ENCODE measurements at regions not wholly inside any gene's neighbourhood (a gene's known extent, or its start where the extent isn't known, plus 50 kb on each side); places are given as distances from the start of the nearest gene placed in this dataset.

DNA sequence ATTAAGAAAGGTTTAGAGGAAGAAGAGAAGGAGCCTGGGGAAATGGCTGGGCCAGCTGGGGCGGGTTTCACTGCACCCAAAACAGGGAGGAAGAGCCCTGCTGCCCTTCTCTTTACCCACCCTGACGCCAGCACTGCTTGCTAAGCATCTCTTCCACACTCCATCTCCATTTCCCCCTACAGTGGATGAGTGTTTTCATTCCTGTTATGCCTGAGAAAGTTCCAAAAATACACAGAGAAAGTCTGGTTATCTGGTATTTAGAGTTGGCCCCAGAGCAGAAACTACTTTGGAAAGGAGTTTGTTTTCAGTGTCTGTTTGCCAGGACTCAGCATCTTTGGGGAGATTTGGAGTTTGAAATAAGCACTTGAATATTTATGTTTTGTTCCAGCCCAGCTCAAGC is 451.0 kb downstream of the SLC4A3 start:
- Histone ChIP-seq H3F3A (ENCODE audit: insufficient read depth, low read length, poor library complexity, severe bottlenecking) (no peaks in the 10 kb centered on the region), H3K9me2 (ENCODE audit: insufficient read depth, low read length) (no peaks in the 10 kb centered on the region), H3K9ac (ENCODE audit: low read length) (no peak overlapping the region), H3K79me2 (replicated peaks; ENCODE audit: insufficient read depth, low read length) (no peaks in the 10 kb centered on the region), H3K27ac (ENCODE audit: low read length) (no peak overlapping the region), H3K27me3 (ENCODE audit: insufficient read depth, low read depth, low read length) (no peaks in the 10 kb centered on the region), H3K4me3 (ENCODE audit: low read length) (no peak overlapping the region), H3K36me3 (ENCODE audit: insufficient read depth, low read length) (no peaks in the 10 kb centered on the region), H3K9me3 (ENCODE audit: low read length) (no peaks in the 10 kb centered on the region), H4K20me1 (ENCODE audit: insufficient read depth) (no peaks in the 10 kb centered on the region), H3K4me2 (ENCODE audit: low read length) (no peak overlapping the region), H2AFZ (ENCODE audit: low read depth, low read length) (no peak overlapping the region)
- TF ChIP-seq TAF1 (IDR thresholded peaks at IDR 0.05; ENCODE audit: low read depth) (no peak), RAD21 (conservative IDR thresholded peaks at IDR 0.05) (no peak), EZH2 (IDR thresholded peaks at IDR 0.05; ENCODE audit: borderline replicate concordance, insufficient read depth, low read length, poor library complexity, severe bottlenecking) (no peak), EP300 (conservative IDR thresholded peaks at IDR 0.05; ENCODE audit: poor library complexity, severe bottlenecking) (no peak), MXI1 (conservative IDR thresholded peaks at IDR 0.05; ENCODE audit: poor library complexity, severe bottlenecking) (no peak), POLR2AphosphoS5 (IDR thresholded peaks at IDR 0.05) (no peak), SMC3 (conservative IDR thresholded peaks at IDR 0.05; ENCODE audit: poor library complexity) (no peak)
- TF ChIP-seq, protein P1, sequence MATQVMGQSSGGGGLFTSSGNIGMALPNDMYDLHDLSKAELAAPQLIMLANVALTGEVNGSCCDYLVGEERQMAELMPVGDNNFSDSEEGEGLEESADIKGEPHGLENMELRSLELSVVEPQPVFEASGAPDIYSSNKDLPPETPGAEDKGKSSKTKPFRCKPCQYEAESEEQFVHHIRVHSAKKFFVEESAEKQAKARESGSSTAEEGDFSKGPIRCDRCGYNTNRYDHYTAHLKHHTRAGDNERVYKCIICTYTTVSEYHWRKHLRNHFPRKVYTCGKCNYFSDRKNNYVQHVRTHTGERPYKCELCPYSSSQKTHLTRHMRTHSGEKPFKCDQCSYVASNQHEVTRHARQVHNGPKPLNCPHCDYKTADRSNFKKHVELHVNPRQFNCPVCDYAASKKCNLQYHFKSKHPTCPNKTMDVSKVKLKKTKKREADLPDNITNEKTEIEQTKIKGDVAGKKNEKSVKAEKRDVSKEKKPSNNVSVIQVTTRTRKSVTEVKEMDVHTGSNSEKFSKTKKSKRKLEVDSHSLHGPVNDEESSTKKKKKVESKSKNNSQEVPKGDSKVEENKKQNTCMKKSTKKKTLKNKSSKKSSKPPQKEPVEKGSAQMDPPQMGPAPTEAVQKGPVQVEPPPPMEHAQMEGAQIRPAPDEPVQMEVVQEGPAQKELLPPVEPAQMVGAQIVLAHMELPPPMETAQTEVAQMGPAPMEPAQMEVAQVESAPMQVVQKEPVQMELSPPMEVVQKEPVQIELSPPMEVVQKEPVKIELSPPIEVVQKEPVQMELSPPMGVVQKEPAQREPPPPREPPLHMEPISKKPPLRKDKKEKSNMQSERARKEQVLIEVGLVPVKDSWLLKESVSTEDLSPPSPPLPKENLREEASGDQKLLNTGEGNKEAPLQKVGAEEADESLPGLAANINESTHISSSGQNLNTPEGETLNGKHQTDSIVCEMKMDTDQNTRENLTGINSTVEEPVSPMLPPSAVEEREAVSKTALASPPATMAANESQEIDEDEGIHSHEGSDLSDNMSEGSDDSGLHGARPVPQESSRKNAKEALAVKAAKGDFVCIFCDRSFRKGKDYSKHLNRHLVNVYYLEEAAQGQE (IDR thresholded peaks at IDR 0.05; ENCODE audit: borderline replicate concordance), result no peak
- TF ChIP-seq, protein P2, sequence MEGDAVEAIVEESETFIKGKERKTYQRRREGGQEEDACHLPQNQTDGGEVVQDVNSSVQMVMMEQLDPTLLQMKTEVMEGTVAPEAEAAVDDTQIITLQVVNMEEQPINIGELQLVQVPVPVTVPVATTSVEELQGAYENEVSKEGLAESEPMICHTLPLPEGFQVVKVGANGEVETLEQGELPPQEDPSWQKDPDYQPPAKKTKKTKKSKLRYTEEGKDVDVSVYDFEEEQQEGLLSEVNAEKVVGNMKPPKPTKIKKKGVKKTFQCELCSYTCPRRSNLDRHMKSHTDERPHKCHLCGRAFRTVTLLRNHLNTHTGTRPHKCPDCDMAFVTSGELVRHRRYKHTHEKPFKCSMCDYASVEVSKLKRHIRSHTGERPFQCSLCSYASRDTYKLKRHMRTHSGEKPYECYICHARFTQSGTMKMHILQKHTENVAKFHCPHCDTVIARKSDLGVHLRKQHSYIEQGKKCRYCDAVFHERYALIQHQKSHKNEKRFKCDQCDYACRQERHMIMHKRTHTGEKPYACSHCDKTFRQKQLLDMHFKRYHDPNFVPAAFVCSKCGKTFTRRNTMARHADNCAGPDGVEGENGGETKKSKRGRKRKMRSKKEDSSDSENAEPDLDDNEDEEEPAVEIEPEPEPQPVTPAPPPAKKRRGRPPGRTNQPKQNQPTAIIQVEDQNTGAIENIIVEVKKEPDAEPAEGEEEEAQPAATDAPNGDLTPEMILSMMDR (IDR thresholded peaks at IDR 0.05; ENCODE audit: poor library complexity, severe bottlenecking), result no peak

DNA sequence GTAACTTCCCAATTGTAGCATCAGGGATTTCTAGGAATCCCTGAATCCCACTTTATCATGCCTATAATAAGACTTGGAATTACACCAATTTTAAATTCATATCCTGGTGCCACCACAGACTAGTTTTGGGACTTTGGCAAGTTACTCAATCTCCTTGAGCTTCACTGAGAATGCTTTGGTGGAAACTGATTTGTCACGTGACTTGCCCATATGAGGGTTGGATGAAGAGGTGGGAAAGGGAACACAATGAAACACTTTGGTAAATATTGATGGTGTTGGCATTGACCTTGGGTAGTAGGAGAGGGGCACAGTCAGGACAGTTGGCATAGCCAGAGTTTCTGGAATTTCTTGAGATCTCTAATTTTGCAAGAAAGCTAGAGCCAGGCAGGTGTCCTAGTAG is 452.2 kb downstream of the SLC4A3 start:
- Histone ChIP-seq H3K9me3 (ENCODE audit: low read length) (no peaks in the 10 kb centered on the region), H3K4me3 (ENCODE audit: low read length) (no peak overlapping the region), H4K20me1 (ENCODE audit: insufficient read depth) (no peaks in the 10 kb centered on the region), H3K9ac (ENCODE audit: low read length) (no peak overlapping the region), H3K4me2 (ENCODE audit: low read length) (no peak overlapping the region), H2AFZ (ENCODE audit: low read depth, low read length) (no peak overlapping the region), H3K27ac (ENCODE audit: low read length) (no peak overlapping the region), H3K36me3 (ENCODE audit: insufficient read depth, low read length) (no peaks in the 10 kb centered on the region), H3K79me2 (replicated peaks; ENCODE audit: insufficient read depth, low read length) (no peaks in the 10 kb centered on the region), H3K27me3 (ENCODE audit: insufficient read depth, low read depth, low read length) (no peaks in the 10 kb centered on the region), H3F3A (ENCODE audit: insufficient read depth, low read length, poor library complexity, severe bottlenecking) (no peaks in the 10 kb centered on the region), H3K9me2 (ENCODE audit: insufficient read depth, low read length) (no peaks in the 10 kb centered on the region)
- TF ChIP-seq MXI1 (conservative IDR thresholded peaks at IDR 0.05; ENCODE audit: poor library complexity, severe bottlenecking) (no peak), TAF1 (IDR thresholded peaks at IDR 0.05; ENCODE audit: low read depth) (no peak), EZH2 (IDR thresholded peaks at IDR 0.05; ENCODE audit: borderline replicate concordance, insufficient read depth, low read length, poor library complexity, severe bottlenecking) (no peak), EP300 (conservative IDR thresholded peaks at IDR 0.05; ENCODE audit: poor library complexity, severe bottlenecking) (no peak), POLR2AphosphoS5 (IDR thresholded peaks at IDR 0.05) (no peak), SMC3 (conservative IDR thresholded peaks at IDR 0.05; ENCODE audit: poor library complexity) (no peak), RAD21 (conservative IDR thresholded peaks at IDR 0.05) (no peak)
- TF ChIP-seq, protein P1 (IDR thresholded peaks at IDR 0.05; ENCODE audit: borderline replicate concordance), result no peak
- TF ChIP-seq, protein P2 (IDR thresholded peaks at IDR 0.05; ENCODE audit: poor library complexity, severe bottlenecking), result no peak
